ENCODE measurements at regions not wholly inside any gene's neighbourhood (a gene's known extent, or its start where the extent isn't known, plus 50 kb on each side); places are given as distances from the start of the nearest gene placed in this dataset.
"Not testable (repeated sequence)": the region's sequence is repeated elsewhere in the genome, so short reads cannot be mapped to it uniquely, and the experiment has no call there.

- TF ChIP-seq CTCF (IDR thresholded peaks at IDR 0.05; ENCODE audit: poor library complexity); EZH2 (IDR thresholded peaks at IDR 0.05; ENCODE audit: borderline replicate concordance): not testable (repeated sequence)
Measured at GRCh38 chr6:94873819-94874218, 703.5 kb upstream of the MANEA start.
